ENCODE measurements at regions not wholly inside any gene's neighbourhood (a gene's known extent, or its start where the extent isn't known, plus 50 kb on each side); places are given as distances from the start of the nearest gene placed in this dataset.

DNA sequence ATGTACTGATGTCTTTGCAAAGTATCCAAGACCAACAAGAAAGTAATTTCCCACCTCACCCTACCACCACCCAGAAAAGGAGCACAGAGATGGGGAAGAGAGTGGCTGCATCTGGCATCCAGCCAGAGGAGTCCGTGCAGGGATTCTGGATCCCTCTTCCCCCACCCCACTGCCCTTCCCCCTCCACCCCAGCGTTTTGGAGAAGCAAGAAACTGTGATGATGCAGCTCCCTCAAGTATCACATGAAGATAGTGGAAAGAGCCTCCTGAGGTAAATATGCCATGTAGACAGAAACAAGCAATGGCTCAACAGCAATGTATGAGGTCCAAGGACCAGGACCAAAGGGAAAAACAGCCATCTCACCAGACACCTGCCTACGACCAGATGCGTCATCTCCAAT, 153.8 kb downstream of the DEPDC1B start:
- H3K4me3 ChIP-seq (ENCODE audit: low read depth, low read length) = no peak overlapping the region
- DNase-seq (ENCODE audit: low read depth) = no peak
- TF ChIP-seq, protein P1, sequence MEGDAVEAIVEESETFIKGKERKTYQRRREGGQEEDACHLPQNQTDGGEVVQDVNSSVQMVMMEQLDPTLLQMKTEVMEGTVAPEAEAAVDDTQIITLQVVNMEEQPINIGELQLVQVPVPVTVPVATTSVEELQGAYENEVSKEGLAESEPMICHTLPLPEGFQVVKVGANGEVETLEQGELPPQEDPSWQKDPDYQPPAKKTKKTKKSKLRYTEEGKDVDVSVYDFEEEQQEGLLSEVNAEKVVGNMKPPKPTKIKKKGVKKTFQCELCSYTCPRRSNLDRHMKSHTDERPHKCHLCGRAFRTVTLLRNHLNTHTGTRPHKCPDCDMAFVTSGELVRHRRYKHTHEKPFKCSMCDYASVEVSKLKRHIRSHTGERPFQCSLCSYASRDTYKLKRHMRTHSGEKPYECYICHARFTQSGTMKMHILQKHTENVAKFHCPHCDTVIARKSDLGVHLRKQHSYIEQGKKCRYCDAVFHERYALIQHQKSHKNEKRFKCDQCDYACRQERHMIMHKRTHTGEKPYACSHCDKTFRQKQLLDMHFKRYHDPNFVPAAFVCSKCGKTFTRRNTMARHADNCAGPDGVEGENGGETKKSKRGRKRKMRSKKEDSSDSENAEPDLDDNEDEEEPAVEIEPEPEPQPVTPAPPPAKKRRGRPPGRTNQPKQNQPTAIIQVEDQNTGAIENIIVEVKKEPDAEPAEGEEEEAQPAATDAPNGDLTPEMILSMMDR (conservative IDR thresholded peaks at IDR 0.05; ENCODE audit: low read depth, low read length) = no peak

DNA sequence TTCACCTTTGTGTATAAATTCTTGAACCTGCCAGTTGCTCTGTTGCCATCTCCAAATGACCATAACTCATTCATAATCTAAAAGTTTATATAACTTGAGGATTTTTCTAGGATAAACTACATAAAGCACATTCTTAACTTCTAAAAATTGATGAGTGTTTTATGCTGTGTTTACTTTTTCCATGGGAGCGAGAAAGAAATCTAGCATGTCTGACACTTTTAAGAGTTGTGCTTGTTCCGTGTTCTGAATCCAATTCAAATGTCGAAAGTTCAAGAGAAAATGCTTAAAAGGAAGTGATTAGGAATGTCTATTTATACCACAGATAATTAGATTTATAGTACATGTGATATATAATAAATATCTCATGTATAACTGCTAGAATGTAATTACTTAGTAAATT, 154.4 kb downstream of the DEPDC1B start:
- no peak for DNase-seq (ENCODE audit: low read depth)
- TF ChIP-seq, protein P1 (conservative IDR thresholded peaks at IDR 0.05; ENCODE audit: low read depth, low read length) = no peak

DNA sequence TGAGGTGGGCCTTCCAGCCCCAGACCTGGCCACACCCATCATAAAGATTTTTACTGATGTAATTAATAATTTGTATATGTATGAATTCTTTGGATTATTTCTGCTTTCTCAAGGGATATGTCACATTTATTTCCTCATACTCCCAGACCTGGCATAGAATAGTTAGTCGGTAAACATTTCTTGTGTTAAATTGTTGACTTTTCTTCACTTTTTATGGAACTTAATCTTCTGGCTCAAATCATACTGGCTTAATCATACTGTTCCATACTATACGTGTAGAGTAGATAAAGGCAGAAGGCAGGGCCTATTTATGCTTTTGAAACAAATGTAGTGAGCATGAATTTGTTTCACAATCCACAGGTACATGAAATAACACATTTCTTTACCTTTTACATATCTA, 155.8 kb downstream of the DEPDC1B start:
- H3K4me3 ChIP-seq (ENCODE audit: low read depth, low read length) = no peak overlapping the region
- TF ChIP-seq, protein P1 (conservative IDR thresholded peaks at IDR 0.05; ENCODE audit: low read depth, low read length) = no peak
- no peak for DNase-seq (ENCODE audit: low read depth)

More for the DNA sequence above, 154.4 kb downstream of the DEPDC1B start:
- H3K4me3 ChIP-seq (ENCODE audit: low read depth, low read length) = no peak overlapping the region

DNA sequence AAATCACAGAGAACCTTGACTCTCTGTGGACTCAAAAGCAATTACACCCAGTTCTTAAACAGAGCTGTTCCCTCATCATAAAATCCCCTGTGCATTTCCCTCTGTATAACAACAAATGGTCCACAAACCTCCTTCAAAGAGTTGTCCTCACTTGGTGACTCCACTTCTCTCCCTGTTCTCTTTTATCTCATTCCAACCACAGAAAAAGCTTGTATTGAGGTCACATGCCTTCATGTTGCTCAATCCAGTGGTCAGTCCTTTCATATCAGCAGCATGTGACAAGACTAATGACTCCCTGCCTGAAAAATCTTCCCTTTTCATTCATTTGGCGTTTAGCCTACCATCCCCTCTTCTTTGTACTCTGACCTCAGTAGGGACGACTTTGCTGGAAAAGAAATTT, 158.0 kb downstream of the DEPDC1B start:
- peak; percentile 20 for DNase-seq (ENCODE audit: low read depth)
- H3K4me3 ChIP-seq (ENCODE audit: low read depth, low read length) = no peak overlapping the region

DNA sequence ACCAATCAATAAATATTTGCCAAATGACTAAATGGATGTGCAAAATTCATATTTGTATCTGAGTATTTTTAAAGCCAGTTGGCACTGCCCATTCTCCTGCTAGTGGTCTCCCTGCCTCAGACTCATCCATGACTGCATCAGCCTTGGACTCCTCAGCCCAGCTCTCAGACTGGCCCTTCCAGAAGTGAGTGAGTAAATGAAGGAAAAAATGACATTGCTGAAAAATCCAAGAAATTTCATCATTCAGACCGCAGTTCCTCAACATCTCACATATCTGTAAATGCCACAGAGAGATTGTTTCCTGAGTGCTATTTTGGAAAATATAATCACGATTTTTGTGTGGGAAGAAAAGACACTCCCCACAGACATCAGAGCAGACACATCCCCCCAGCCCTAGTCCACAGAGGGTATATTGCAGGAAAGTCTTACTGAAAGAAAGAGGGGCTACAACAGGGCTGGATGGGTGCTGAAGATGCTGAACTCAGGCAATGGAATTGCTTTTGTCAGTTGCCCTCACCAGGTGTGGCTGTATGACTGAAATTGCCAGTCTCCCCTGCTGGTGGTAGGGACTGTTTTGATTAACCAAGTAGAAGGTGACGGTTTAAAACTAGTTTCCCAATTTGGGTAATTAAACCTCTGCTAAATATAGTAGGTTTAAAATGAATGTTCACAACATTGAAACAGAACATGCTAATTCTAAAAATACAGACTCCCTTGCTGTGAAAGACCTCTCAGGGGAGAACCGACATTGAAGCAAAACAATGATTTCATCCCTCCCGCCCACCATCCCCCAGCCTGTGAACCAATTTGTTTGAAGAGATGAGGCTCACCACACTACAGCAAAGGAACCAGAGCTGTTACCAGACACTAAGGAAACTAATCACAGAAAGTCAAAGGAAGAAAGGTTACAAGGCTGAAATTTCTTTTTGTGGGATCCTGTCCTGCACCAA, 158.8 kb downstream of the DEPDC1B start:
- no peak overlapping the region for H3K4me3 ChIP-seq (ENCODE audit: low read depth, low read length)
- DNase-seq (ENCODE audit: low read depth) = no peak
- TF ChIP-seq, protein P1 (conservative IDR thresholded peaks at IDR 0.05; ENCODE audit: low read depth, low read length) = no peak

More for the DNA sequence above, 158.0 kb downstream of the DEPDC1B start:
- TF ChIP-seq, protein P1 (conservative IDR thresholded peaks at IDR 0.05; ENCODE audit: low read depth, low read length) = no peak

DNA sequence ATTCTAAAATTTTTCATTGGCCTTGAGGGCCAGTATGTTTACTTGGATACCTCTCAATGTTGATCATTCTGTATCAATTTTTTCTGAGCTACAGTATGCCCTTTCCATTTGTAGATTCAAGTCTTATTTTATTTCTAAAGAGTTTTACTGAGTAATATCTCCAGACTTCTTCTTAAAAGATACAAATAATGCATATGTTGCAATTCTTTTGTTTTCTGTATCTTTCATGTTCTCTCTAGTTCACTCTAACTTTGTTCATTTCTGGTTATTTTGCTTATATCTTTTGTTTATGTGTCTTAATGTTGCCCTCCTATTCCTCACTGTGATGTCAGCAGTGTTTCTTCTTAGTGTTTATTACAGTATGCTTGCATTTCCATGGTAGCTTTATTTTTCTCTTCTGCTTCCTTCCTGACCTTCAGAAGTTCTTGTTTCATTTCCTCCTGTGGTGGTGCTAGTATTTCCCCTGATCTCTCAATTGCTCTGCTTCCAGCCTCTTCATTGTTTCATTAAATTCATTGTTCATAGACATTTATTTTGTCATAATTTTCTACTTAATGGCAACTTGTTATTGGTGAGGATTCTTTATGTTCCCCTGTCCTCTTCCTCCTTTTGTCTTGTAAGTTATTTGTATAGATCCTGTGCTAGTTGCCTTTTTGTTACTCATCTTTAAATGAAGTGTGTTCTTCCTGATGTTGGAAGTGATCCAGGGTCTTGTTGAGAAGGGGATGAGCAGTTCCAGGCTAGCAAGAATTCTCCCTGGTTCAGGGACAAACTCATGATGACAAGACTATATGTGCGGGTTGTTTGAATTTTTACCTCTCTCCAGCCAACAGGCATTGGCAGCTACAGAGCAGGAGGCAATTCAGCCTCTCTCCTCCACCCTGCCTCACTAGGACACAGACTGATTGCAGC, 160.8 kb downstream of the DEPDC1B start:
- TF ChIP-seq, protein P1 (conservative IDR thresholded peaks at IDR 0.05; ENCODE audit: low read depth, low read length) = no peak
- DNase-seq (ENCODE audit: low read depth) = no peak
- no peak overlapping the region for H3K4me3 ChIP-seq (ENCODE audit: low read depth, low read length)
